SK-N-MC (cell line): ENCODE measurements at regions not wholly inside any gene's neighbourhood (a gene's known extent, or its start where the extent isn't known, plus 50 kb on each side); places are given as distances from the start of the nearest gene placed in this dataset.

Experiments
- EZH2 ChIP-seq: fragments of 200-600 bp; sonication (generic); IDR thresholded peaks from one replicate; pipeline ENCODE4 v1.6.1; 2017; ENCODE audit warnings: antibody characterized with exemption
- POLR2AphosphoS5 ChIP-seq: IDR thresholded peaks from 2 replicates; pipeline ENCODE4 v1.6.1; 2012; ENCODE audit warnings: mild to moderate bottlenecking, low read depth, low read length, borderline replicate concordance

- TF ChIP-seq EZH2 (no peak), POLR2AphosphoS5 (no peak)
Observed at GRCh38 chr7:18226598-18226997, 199.0 kb upstream of the PRPS1L1 start.
